ENCODE measurements at regions not wholly inside any gene's neighbourhood (a gene's known extent, or its start where the extent isn't known, plus 50 kb on each side); places are given as distances from the start of the nearest gene placed in this dataset.

DNA sequence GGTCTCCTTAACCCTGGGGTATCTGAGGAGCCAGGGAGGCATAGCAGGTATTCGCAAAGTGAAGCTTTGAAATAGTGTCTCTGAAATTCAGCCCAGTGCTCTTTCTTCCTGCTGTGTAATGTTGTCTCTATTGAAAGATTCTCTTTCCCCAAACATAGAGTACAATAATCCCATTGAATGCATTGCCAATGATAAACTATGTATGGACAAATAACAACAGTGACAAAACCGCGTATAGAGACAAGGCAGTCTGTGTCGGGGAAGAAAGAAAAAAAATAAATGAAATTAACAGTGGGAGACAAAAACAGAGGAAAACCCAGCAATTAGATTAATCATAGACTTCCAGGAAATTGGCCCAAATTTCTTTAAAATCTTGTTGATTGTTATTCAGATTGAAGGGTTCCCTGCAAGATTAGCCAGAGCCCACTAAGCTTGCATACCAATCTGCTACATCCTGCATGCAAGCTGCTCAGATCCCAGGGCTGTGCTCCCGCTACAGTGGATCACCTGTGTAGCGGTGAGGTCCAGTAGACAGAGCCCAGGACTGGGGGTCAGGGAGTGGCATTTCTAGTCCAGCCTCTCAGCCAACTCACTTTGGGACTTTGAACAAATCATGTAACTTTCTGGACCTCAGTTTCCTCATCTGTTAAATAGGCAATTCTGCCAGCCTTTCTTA lies 492.8 kb downstream of the INSC start:
- no TSS peak for BruUV-seq (replicated peaks)

DNA sequence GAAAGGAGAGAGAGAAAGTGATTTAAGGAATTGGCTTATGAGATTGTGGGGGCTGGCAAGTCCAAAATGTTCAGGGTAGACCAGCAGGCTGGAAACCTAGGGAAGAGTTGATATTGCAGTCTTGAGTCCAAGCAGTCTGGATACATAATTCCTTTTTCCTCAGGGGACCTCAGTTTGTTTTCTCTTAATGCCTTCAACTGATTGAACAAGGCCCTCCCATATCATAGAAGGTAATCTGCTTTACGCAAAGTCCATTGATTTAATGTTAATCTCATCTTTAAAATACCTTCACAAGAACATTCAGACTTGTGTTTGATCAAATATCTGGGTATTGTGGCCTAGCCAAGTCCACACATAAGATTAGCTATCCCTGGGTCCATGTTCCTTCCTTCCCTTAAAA lies 494.7 kb downstream of the INSC start:
- CTCF ChIA-PET, result no interaction called here
- H3K9me3 Mint-ChIP-seq (ENCODE audit: unreplicated experiment), result no peaks in the 10 kb centered on the region

More for the DNA sequence above, 492.8 kb downstream of the INSC start:
- H3K27ac Mint-ChIP-seq (ENCODE audit: low read depth, unreplicated experiment), result no peak overlapping the region
- TF ChIP-seq, protein P1, sequence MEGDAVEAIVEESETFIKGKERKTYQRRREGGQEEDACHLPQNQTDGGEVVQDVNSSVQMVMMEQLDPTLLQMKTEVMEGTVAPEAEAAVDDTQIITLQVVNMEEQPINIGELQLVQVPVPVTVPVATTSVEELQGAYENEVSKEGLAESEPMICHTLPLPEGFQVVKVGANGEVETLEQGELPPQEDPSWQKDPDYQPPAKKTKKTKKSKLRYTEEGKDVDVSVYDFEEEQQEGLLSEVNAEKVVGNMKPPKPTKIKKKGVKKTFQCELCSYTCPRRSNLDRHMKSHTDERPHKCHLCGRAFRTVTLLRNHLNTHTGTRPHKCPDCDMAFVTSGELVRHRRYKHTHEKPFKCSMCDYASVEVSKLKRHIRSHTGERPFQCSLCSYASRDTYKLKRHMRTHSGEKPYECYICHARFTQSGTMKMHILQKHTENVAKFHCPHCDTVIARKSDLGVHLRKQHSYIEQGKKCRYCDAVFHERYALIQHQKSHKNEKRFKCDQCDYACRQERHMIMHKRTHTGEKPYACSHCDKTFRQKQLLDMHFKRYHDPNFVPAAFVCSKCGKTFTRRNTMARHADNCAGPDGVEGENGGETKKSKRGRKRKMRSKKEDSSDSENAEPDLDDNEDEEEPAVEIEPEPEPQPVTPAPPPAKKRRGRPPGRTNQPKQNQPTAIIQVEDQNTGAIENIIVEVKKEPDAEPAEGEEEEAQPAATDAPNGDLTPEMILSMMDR (IDR thresholded peaks at IDR 0.05; ENCODE audit: unreplicated experiment), result no peak
- DNase-seq (ENCODE audit: unreplicated experiment), result no peak
- peaks cover 5% of the 10 kb centered on the region for H3K4me1 Mint-ChIP-seq (ENCODE audit: insufficient read depth, unreplicated experiment)
- H3K9me3 Mint-ChIP-seq (ENCODE audit: unreplicated experiment), result no peaks in the 10 kb centered on the region
- H3K4me3 Mint-ChIP-seq (ENCODE audit: unreplicated experiment), result no peak overlapping the region
- intact Hi-C loops (cut with micrococcal nuclease), result no loop called here
- ChIA-PET POLR2A (no interaction called here), CTCF (no interaction called here)
- H3K27me3 Mint-ChIP-seq (ENCODE audit: insufficient read depth, unreplicated experiment), result peaks cover 56% of the 10 kb centered on the region
- peaks cover 4% of the 10 kb centered on the region for H3K36me3 Mint-ChIP-seq (ENCODE audit: insufficient read depth, unreplicated experiment)

DNA sequence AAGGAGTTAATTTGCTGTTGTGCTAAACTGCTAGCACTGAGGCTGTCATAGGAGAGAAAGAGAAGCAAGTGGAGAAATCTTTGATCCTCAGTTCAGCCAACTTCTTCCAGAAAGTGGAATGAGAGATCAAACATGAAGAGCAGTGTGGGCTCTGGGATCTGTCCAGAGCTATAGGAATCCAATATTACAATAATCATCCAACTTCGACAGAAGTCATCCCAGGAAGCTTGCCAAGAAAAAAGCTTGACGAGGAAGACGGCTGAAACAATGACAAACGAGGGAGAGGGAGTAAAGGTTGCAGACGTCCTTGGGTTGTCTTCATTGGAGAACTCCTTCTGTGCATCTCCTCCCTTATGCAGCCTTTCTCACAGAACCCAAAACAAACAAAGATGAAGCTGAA lies 496.2 kb downstream of the INSC start:
- no peak for DNase-seq (ENCODE audit: unreplicated experiment)
- Mint-ChIP-seq H3K27ac (ENCODE audit: low read depth, unreplicated experiment) (no peak overlapping the region), H3K9me3 (ENCODE audit: unreplicated experiment) (no peaks in the 10 kb centered on the region), H3K36me3 (ENCODE audit: insufficient read depth, unreplicated experiment) (peaks cover 4% of the 10 kb centered on the region), H3K27me3 (ENCODE audit: insufficient read depth, unreplicated experiment) (peaks cover 46% of the 10 kb centered on the region), H3K4me1 (ENCODE audit: insufficient read depth, unreplicated experiment) (no peaks in the 10 kb centered on the region), H3K4me3 (ENCODE audit: unreplicated experiment) (no peak overlapping the region)
- CTCF ChIA-PET, result interaction anchor here (0.8 kb wide), 1 partner anchor 284 kb away, joined by 3 read pairs; no protein-coding TSS in a partner anchor
- POLR2A ChIA-PET, result no interaction called here
- intact Hi-C loops (cut with micrococcal nuclease), result no loop called here
- TF ChIP-seq, protein P1 (IDR thresholded peaks at IDR 0.05; ENCODE audit: unreplicated experiment), result no peak
- no TSS peak for BruUV-seq (replicated peaks)

More for the DNA sequence above, 494.7 kb downstream of the INSC start:
- POLR2A ChIA-PET, result interaction anchor here (0.6 kb wide), 1 partner anchor 156 kb away, joined by 3 read pairs; no protein-coding TSS in a partner anchor
- Mint-ChIP-seq H3K36me3 (ENCODE audit: insufficient read depth, unreplicated experiment) (peaks cover 4% of the 10 kb centered on the region), H3K4me1 (ENCODE audit: insufficient read depth, unreplicated experiment) (no peaks in the 10 kb centered on the region), H3K27me3 (ENCODE audit: insufficient read depth, unreplicated experiment) (peaks cover 54% of the 10 kb centered on the region), H3K27ac (ENCODE audit: low read depth, unreplicated experiment) (no peak overlapping the region), H3K4me3 (ENCODE audit: unreplicated experiment) (no peak overlapping the region)
- intact Hi-C loops (cut with micrococcal nuclease), result no loop called here
- no peak for DNase-seq (ENCODE audit: unreplicated experiment)
- BruUV-seq (replicated peaks), result no TSS peak
- TF ChIP-seq, protein P1 (IDR thresholded peaks at IDR 0.05; ENCODE audit: unreplicated experiment), result no peak

DNA sequence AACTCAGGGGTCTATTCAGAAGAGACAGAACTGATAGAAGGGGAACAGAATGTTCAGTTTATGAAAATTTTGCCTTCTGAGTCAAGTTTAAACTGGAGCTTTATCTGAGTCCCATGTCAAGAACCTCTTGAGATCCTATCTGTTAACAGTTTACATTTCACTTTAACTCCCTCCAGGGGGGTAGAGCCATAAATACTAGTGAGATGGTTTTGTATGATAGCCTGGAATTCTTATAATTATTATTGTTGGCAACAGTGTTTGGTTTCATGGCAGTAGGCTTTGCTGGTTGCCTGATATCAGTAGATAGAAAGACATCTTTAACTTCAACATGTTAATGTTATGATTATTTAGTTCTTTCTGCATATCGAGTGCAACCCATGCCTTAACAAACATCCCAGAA lies 498.5 kb downstream of the INSC start:
- peaks cover 30% of the 10 kb centered on the region for H3K27me3 Mint-ChIP-seq (ENCODE audit: insufficient read depth, unreplicated experiment)
- no peaks in the 10 kb centered on the region for H3K36me3 Mint-ChIP-seq (ENCODE audit: insufficient read depth, unreplicated experiment)
- H3K4me3 Mint-ChIP-seq (ENCODE audit: unreplicated experiment), result no peak overlapping the region
- H3K4me1 Mint-ChIP-seq (ENCODE audit: insufficient read depth, unreplicated experiment), result no peaks in the 10 kb centered on the region
- no peak for DNase-seq (ENCODE audit: unreplicated experiment)
- no peak overlapping the region for H3K27ac Mint-ChIP-seq (ENCODE audit: low read depth, unreplicated experiment)
- no peaks in the 10 kb centered on the region for H3K9me3 Mint-ChIP-seq (ENCODE audit: unreplicated experiment)
- CTCF ChIA-PET, result no interaction called here
- no TSS peak for BruUV-seq (replicated peaks)
- TF ChIP-seq, protein P1 (IDR thresholded peaks at IDR 0.05; ENCODE audit: unreplicated experiment), result no peak
- POLR2A ChIA-PET, result no interaction called here
- intact Hi-C loops (cut with micrococcal nuclease), result no loop called here
